H9 (cell line): ENCODE measurements at regions not wholly inside any gene's neighbourhood (a gene's known extent, or its start where the extent isn't known, plus 50 kb on each side); places are given as distances from the start of the nearest gene placed in this dataset.

Source experiments
- DNase-seq: peaks from one replicate; pipeline ENCODE4 v3.0.0-alpha.2; 2017
- H2AFZ ChIP-seq: one replicate; pipeline ENCODE4 v1.6.1; 2013; ENCODE audit warnings: mild to moderate bottlenecking, low read length, control low read depth, moderate library complexity
- H2AK5ac ChIP-seq: 2 replicates; pipeline ENCODE4 v1.6.1; 2013; ENCODE audit warnings: low read length, control low read depth, mixed read lengths; ENCODE audit not compliant: insufficient read length
- H2BK120ac ChIP-seq: one replicate; pipeline ENCODE4 v1.6.1; 2013; ENCODE audit warnings: low read depth, mild to moderate bottlenecking, low read length, control low read depth, inconsistent platforms; ENCODE audit not compliant: poor library complexity, severe bottlenecking
- H2BK12ac ChIP-seq: 2 replicates; pipeline ENCODE4 v1.6.1; 2013; ENCODE audit warnings: low read length, control low read depth, mixed read lengths, low read depth; ENCODE audit not compliant: insufficient read length
- H2BK15ac ChIP-seq: 2 replicates; pipeline ENCODE4 v1.6.1; 2013; ENCODE audit warnings: low read depth, low read length, control low read depth
- H2BK20ac ChIP-seq: one replicate; pipeline ENCODE4 v1.6.1; 2013; ENCODE audit warnings: low read depth, mild to moderate bottlenecking, low read length, control low read depth, inconsistent platforms; ENCODE audit not compliant: poor library complexity, severe bottlenecking
- H2BK5ac ChIP-seq: 2 replicates; pipeline ENCODE4 v1.6.1; 2013; ENCODE audit warnings: low read length, control low read depth, mixed read lengths; ENCODE audit not compliant: insufficient read length
- H3K14ac ChIP-seq: 2 replicates; pipeline ENCODE4 v1.6.1; 2013; ENCODE audit warnings: low read length, control low read depth; ENCODE audit not compliant: insufficient read depth
- H3K18ac ChIP-seq: 2 replicates; pipeline ENCODE4 v1.6.1; 2013; ENCODE audit warnings: low read depth, mild to moderate bottlenecking, mixed read lengths, low read length, control low read depth; ENCODE audit not compliant: insufficient read length
- H3K23ac ChIP-seq: 2 replicates; pipeline ENCODE4 v1.6.1; 2013; ENCODE audit warnings: low read length, control low read depth, mixed read lengths, low read depth; ENCODE audit not compliant: insufficient read length
- H3K23me2 ChIP-seq: 2 replicates; pipeline ENCODE4 v1.6.1; 2013; ENCODE audit warnings: low read depth, mild to moderate bottlenecking, mixed read lengths, low read length, control low read depth; ENCODE audit not compliant: insufficient read length, poor library complexity, severe bottlenecking
- H3K27ac ChIP-seq: 2 replicates; pipeline ENCODE4 v1.5.1; 2013; ENCODE audit warnings: low read length, control low read depth, mixed read lengths, low read depth; ENCODE audit not compliant: insufficient read length
- H3K27me3 ChIP-seq: 2 replicates; pipeline ENCODE4 v1.6.1; 2013; ENCODE audit warnings: low read length, control low read depth, inconsistent platforms; ENCODE audit not compliant: insufficient read depth
- H3K4ac ChIP-seq: 2 replicates; pipeline ENCODE4 v1.6.1; 2013; ENCODE audit warnings: low read depth, mild to moderate bottlenecking, control low read depth, inconsistent platforms, low read length, moderate library complexity
- H3K4me1 ChIP-seq: 2 replicates; pipeline ENCODE4 v1.6.1; 2013; ENCODE audit warnings: low read length, control low read depth, inconsistent platforms; ENCODE audit not compliant: insufficient read depth
- H3K4me2 ChIP-seq: 2 replicates; pipeline ENCODE4 v1.6.1; 2013; ENCODE audit warnings: low read length, control low read depth, mixed read lengths; ENCODE audit not compliant: insufficient read length, insufficient read depth
- H3K56ac ChIP-seq: 2 replicates; pipeline ENCODE4 v1.6.1; 2013; ENCODE audit warnings: low read depth, mild to moderate bottlenecking, mixed read lengths, low read length, control low read depth; ENCODE audit not compliant: insufficient read length
- H3K79me1 ChIP-seq: 2 replicates; pipeline ENCODE4 v1.6.1; 2013; ENCODE audit warnings: low read depth, mild to moderate bottlenecking, moderate library complexity, low read length, control low read depth, inconsistent platforms; ENCODE audit not compliant: insufficient read depth, poor library complexity, severe bottlenecking
- H3K79me2 ChIP-seq: 2 replicates; pipeline ENCODE4 v1.6.1; 2013; ENCODE audit warnings: low read length, control low read depth, inconsistent platforms; ENCODE audit not compliant: insufficient read depth
- H3K9ac ChIP-seq: 2 replicates; pipeline ENCODE4 v1.6.1; 2013; ENCODE audit warnings: low read length, control low read depth, mixed read lengths; ENCODE audit not compliant: insufficient read length; ENCODE audit errors: extremely low read depth
- H3K9me3 ChIP-seq: one replicate; pipeline ENCODE4 v1.6.1; 2013; ENCODE audit warnings: low read depth, low read length, inconsistent platforms; ENCODE audit not compliant: control insufficient read depth
- H3T11ph ChIP-seq: one replicate; pipeline ENCODE4 v1.6.1; 2013; ENCODE audit warnings: mild to moderate bottlenecking, low read length, control low read depth, inconsistent platforms
- H4K20me1 ChIP-seq: one replicate; pipeline ENCODE4 v1.6.1; 2013; ENCODE audit not compliant: control insufficient read depth, insufficient read length, insufficient read depth
- H4K5ac ChIP-seq: 2 replicates; pipeline ENCODE4 v1.6.1; 2013; ENCODE audit warnings: low read depth, mild to moderate bottlenecking, mixed read lengths, low read length, control low read depth; ENCODE audit not compliant: insufficient read length
- H4K8ac ChIP-seq: replicated peaks from 2 replicates; pipeline ENCODE4 v1.6.1; 2013; ENCODE audit warnings: low read length, control low read depth, mixed read lengths, low read depth; ENCODE audit not compliant: insufficient read length
- H4K91ac ChIP-seq: 2 replicates; pipeline ENCODE4 v1.6.1; 2013; ENCODE audit warnings: low read depth, mild to moderate bottlenecking, moderate library complexity, mixed read lengths, low read length, control low read depth; ENCODE audit not compliant: insufficient read length
- H3K27ac Mint-ChIP-seq, 3 experiments: 2 replicates in 2 of 3; 3 replicates in 1 of 3; pipeline ENCODE4 v1.8.0; 2020 to 2021; ENCODE audit warnings: mixed read lengths in 3 of 3, mild to moderate bottlenecking in 1 of 3, moderate library complexity in 1 of 3
- H3K27me3 Mint-ChIP-seq: 2 replicates; pipeline ENCODE4 v1.8.0; 2021; ENCODE audit warnings: low read depth, mild to moderate bottlenecking, moderate library complexity, mixed read lengths
- H3K36me3 Mint-ChIP-seq, 3 experiments: 2 replicates in 2 of 3; 3 replicates in 1 of 3; pipeline ENCODE4 v1.8.0; 2020 to 2021; ENCODE audit warnings: low read depth in 3 of 3, mixed read lengths in 3 of 3; ENCODE audit not compliant: insufficient read depth in 1 of 3
- H3K4me1 Mint-ChIP-seq, 2 experiments: 2 replicates each; pipeline ENCODE4 v1.8.0; 2020; ENCODE audit warnings: mixed read lengths in 2 of 2
- H3K4me3 Mint-ChIP-seq, 2 experiments: 2 replicates in 1 of 2; 3 replicates in 1 of 2; pipeline ENCODE4 v1.8.0; 2020 to 2021; ENCODE audit warnings: mild to moderate bottlenecking in 2 of 2, mixed read lengths in 2 of 2, moderate library complexity in 1 of 2
- H3K9me3 Mint-ChIP-seq, 2 experiments: 2 replicates in 1 of 2; 3 replicates in 1 of 2; pipeline ENCODE4 v1.8.0; 2020; ENCODE audit warnings: mild to moderate bottlenecking in 2 of 2, mixed read lengths in 2 of 2, moderate library complexity in 1 of 2
- WGBS: extraction: QIAGEN DNeasy Blood & Tissue Kit; methylation state at CpG from one replicate; pipeline ENCODE4 v1.1.7; 2013; ENCODE audit warnings: missing lambda C conversion rate, low lambda C conversion rate, mixed read lengths; ENCODE audit not compliant: insufficient read length; ENCODE audit errors: extremely low coverage; 5-methylcytosine and 5-hydroxymethylcytosine counted together
- TF ChIP-seq, protein P1 (sequence below): fragments of 200-600 bp; sonication (generic); conservative IDR thresholded peaks from 3 replicates; pipeline ENCODE4 v1.8.0; 2021; ENCODE audit warnings: antibody characterized with exemption, mild to moderate bottlenecking

DNA sequence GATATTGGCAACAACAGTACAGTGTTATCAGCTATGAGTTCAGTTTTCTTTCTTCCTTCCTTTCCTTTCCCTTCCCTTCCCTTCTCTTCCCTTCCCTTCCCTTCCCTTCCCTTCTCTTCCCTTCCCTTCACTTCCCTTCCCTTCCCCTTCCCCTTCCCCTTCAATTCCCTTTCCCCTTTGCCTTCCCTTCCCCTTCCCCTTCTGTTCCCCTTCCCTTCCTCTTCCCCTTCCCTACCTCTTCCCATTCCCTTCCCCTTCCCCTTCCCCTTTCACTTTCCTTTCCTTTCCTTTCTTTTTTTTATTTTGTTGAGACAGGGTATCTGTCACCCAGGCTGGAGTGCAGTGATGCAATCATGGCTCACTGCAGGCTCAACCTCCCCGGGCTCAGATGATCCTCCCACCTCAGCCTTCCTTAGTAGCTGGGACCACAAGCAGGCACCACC lies 72.3 kb upstream of the CAPZB start:
- Histone ChIP-seq H3K9me3 (no peaks in the 10 kb centered on the region), H4K20me1 (no peaks in the 10 kb centered on the region), H2AK5ac (no peak overlapping the region), H3K18ac (no peak overlapping the region), H3T11ph (no peak overlapping the region), H3K14ac (no peak overlapping the region), H3K27me3 (no peaks in the 10 kb centered on the region), H3K4ac (no peak overlapping the region), H4K8ac (no peak overlapping the region), H3K79me2 (no peaks in the 10 kb centered on the region), H3K27ac (no peak overlapping the region), H3K56ac (no peak overlapping the region), H2BK5ac (no peak overlapping the region), H4K5ac (no peak overlapping the region), H2BK20ac (no peak overlapping the region), H3K23me2 (no peaks in the 10 kb centered on the region), H3K9ac (no peak overlapping the region), H3K79me1 (no peaks in the 10 kb centered on the region), H3K4me2 (no peak overlapping the region), H2AFZ (no peak overlapping the region), H2BK12ac (no peak overlapping the region), H4K91ac (no peak overlapping the region), H2BK120ac (no peak overlapping the region), H3K23ac (no peak overlapping the region), H3K4me1 (no peaks in the 10 kb centered on the region), H2BK15ac (no peak overlapping the region)
- H3K4me3 Mint-ChIP-seq: no peak overlapping the region; a peak in 1 of 5 replicates
- no peak overlapping the region for H3K27ac Mint-ChIP-seq
- H3K27me3 Mint-ChIP-seq: peaks cover 21% of the 10 kb centered on the region
- H3K36me3 Mint-ChIP-seq: no peaks in the 10 kb centered on the region; a peak in 1 of 7 replicates
- no peaks in the 10 kb centered on the region for H3K4me1 Mint-ChIP-seq
- WGBS: no CpG with 5 or more reads among the region's 1 CpG
- TF ChIP-seq, protein P1, sequence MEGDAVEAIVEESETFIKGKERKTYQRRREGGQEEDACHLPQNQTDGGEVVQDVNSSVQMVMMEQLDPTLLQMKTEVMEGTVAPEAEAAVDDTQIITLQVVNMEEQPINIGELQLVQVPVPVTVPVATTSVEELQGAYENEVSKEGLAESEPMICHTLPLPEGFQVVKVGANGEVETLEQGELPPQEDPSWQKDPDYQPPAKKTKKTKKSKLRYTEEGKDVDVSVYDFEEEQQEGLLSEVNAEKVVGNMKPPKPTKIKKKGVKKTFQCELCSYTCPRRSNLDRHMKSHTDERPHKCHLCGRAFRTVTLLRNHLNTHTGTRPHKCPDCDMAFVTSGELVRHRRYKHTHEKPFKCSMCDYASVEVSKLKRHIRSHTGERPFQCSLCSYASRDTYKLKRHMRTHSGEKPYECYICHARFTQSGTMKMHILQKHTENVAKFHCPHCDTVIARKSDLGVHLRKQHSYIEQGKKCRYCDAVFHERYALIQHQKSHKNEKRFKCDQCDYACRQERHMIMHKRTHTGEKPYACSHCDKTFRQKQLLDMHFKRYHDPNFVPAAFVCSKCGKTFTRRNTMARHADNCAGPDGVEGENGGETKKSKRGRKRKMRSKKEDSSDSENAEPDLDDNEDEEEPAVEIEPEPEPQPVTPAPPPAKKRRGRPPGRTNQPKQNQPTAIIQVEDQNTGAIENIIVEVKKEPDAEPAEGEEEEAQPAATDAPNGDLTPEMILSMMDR: no peak
- H3K9me3 Mint-ChIP-seq: no peaks in the 10 kb centered on the region; a peak in 1 of 5 replicates
- no peak for DNase-seq
